ENCODE measurements at regions not wholly inside any gene's neighbourhood (a gene's known extent, or its start where the extent isn't known, plus 50 kb on each side); places are given as distances from the start of the nearest gene placed in this dataset.

- TF ChIP-seq POLR2A (IDR thresholded peaks at IDR 0.05) (no peak), CTCF (IDR thresholded peaks at IDR 0.05) (no peak)
Observed at GRCh38 chr12:84764001-84764400, 148.6 kb downstream of the SLC6A15 start.
